PC-3 (cell line): ENCODE measurements at regions not wholly inside any gene's neighbourhood (a gene's known extent, or its start where the extent isn't known, plus 50 kb on each side); places are given as distances from the start of the nearest gene placed in this dataset.

Experiments used
- ATAC-seq: fragments of 200-7000 bp; cut with Tn5 transposase; 2 replicates; pipeline ENCODE4 v1.9.1; 2020; ENCODE audit warnings: mild to moderate bottlenecking, moderate library complexity
- BruUV-seq: library from RNA; stranded (reverse); fragments of 400-500 nt; replicated peaks from 2 replicates; lab custom pipeline; 2021; lab: Mats Ljungman, UMichigan
- CTCF ChIA-PET: fragments of 300-600 bp; sonication (Branson Sonifier 250); formaldehyde crosslinking; loops from one replicate; lab custom pipeline; 2022; ENCODE audit warnings: antibody characterized with exemption; lab: Charles Lee
- POLR2A ChIA-PET: fragments of 300-600 bp; sonication (Branson Sonifier 250); formaldehyde crosslinking; loops from one replicate; lab custom pipeline; 2022; ENCODE audit warnings: antibody characterized with exemption; ENCODE audit not compliant: unreplicated experiment; lab: Charles Lee
- DNase-seq: peaks from one replicate; pipeline ENCODE4 v3.0.0-alpha.2; 2015
- H2AFZ ChIP-seq: fragments of 300-600 bp; sonication (generic); 2 replicates; pipeline ENCODE4 v1.6.0; 2016; ENCODE audit warnings: antibody characterized with exemption, low read length
- H3F3A ChIP-seq: fragments of 300-600 bp; sonication (generic); one replicate; pipeline ENCODE4 v1.6.0; 2017; ENCODE audit warnings: antibody characterized with exemption, low read length, control low read depth, mild to moderate bottlenecking; ENCODE audit not compliant: unreplicated experiment
- H3K27ac ChIP-seq: fragments of 300-600 bp; sonication (generic); 2 replicates; pipeline ENCODE4 v1.5.1; 2016; ENCODE audit warnings: mild to moderate bottlenecking, low read length
- H3K27me3 ChIP-seq: fragments of 300-600 bp; sonication (generic); 2 replicates; pipeline ENCODE4 v1.6.1; 2016; ENCODE audit warnings: low read length, mixed read lengths
- H3K36me3 ChIP-seq: fragments of 300-600 bp; sonication (generic); 2 replicates; pipeline ENCODE4 v1.6.1; 2016; ENCODE audit warnings: low read depth, mixed run types, low read length, mixed read lengths
- H3K4me1 ChIP-seq: fragments of 300-600 bp; sonication (generic); 2 replicates; pipeline ENCODE4 v1.5.1; 2016; ENCODE audit warnings: low read length; ENCODE audit not compliant: insufficient read depth
- H3K4me2 ChIP-seq: fragments of 300-600 bp; sonication (generic); 2 replicates; pipeline ENCODE4 v1.6.0; 2016; ENCODE audit warnings: low read length
- H3K4me3 ChIP-seq: fragments of 300-600 bp; sonication (generic); 2 replicates; pipeline ENCODE4 v1.5.1; 2016; ENCODE audit warnings: mild to moderate bottlenecking, low read length, mixed read lengths
- H3K79me2 ChIP-seq: fragments of 300-600 bp; sonication (generic); 2 replicates; pipeline ENCODE4 v1.6.1; 2017; ENCODE audit warnings: low read length, mixed read lengths
- H3K9ac ChIP-seq: fragments of 300-600 bp; sonication (generic); 2 replicates; pipeline ENCODE4 v1.6.0; 2016; ENCODE audit warnings: mild to moderate bottlenecking, low read length
- H3K9me2 ChIP-seq: fragments of 300-600 bp; sonication (generic); replicated peaks from 2 replicates; pipeline ENCODE4 v1.6.1; 2016; ENCODE audit warnings: mixed run types, low read length, mixed read lengths
- H3K9me3 ChIP-seq: fragments of 300-600 bp; sonication (generic); 2 replicates; pipeline ENCODE4 v1.6.1; 2016; ENCODE audit warnings: low read length, mixed read lengths
- H4K20me1 ChIP-seq: fragments of 300-600 bp; sonication (generic); 2 replicates; pipeline ENCODE4 v1.6.1; 2016; ENCODE audit warnings: low read length, mixed read lengths
- EZH2 ChIP-seq: fragments of 300-600 bp; sonication (generic); IDR thresholded peaks from one replicate; pipeline ENCODE4 v1.6.1; 2017; ENCODE audit warnings: antibody characterized with exemption, mild to moderate bottlenecking, low read length; ENCODE audit not compliant: unreplicated experiment
- EZH2phosphoT487 ChIP-seq: fragments of 300-600 bp; sonication (generic); IDR thresholded peaks from 2 replicates; pipeline ENCODE4 v1.6.1; 2018; ENCODE audit warnings: mild to moderate bottlenecking, antibody characterized with exemption, low read length, borderline replicate concordance
- intact Hi-C: fragments of 100-400 bp; cut with micrococcal nuclease; formaldehyde crosslinking; loops from 2 replicates; pipeline ENCODE4 v1.9.0; 2023
- TF ChIP-seq, protein P1 (sequence below): fragments of 300-600 bp; sonication (generic); conservative IDR thresholded peaks from 2 replicates; pipeline ENCODE4 v1.5.1; 2017; ENCODE audit warnings: antibody characterized with exemption, low read depth, mild to moderate bottlenecking, low read length

DNA sequence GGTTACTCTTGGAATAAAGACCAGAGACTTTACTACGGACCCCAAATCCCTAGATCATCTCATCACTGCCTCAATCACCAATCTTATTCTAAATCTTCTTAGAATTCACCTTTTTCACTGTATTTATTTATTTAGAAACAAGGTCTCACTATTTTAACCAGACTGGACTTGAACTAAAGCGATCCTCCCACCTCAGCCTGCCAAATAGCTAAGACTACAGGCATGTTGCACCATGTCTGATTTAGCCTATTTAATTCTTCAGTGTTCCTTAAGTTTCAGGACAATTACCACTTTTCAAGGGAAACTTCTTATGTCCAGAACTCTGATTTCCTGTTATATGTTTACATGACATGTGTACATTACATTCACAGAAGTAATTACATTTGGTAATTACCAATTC is 238.0 kb upstream of the COL8A1 start:
- H3K4me2 ChIP-seq, result no peak overlapping the region
- no TSS peak for BruUV-seq
- no peaks in the 10 kb centered on the region for H3K27me3 ChIP-seq
- intact Hi-C loops, result loop anchor here (5.0 kb wide), 1 partner anchor 347 kb away; no protein-coding TSS in a partner anchor
- no peak overlapping the region for H3K27ac ChIP-seq
- no peak for ATAC-seq
- peaks cover 6% of the 10 kb centered on the region; the same call in 1 of the 2 replicates for H3K4me1 ChIP-seq
- TF ChIP-seq EZH2 (no peak), EZH2phosphoT487 (no peak)
- TF ChIP-seq, protein P1, sequence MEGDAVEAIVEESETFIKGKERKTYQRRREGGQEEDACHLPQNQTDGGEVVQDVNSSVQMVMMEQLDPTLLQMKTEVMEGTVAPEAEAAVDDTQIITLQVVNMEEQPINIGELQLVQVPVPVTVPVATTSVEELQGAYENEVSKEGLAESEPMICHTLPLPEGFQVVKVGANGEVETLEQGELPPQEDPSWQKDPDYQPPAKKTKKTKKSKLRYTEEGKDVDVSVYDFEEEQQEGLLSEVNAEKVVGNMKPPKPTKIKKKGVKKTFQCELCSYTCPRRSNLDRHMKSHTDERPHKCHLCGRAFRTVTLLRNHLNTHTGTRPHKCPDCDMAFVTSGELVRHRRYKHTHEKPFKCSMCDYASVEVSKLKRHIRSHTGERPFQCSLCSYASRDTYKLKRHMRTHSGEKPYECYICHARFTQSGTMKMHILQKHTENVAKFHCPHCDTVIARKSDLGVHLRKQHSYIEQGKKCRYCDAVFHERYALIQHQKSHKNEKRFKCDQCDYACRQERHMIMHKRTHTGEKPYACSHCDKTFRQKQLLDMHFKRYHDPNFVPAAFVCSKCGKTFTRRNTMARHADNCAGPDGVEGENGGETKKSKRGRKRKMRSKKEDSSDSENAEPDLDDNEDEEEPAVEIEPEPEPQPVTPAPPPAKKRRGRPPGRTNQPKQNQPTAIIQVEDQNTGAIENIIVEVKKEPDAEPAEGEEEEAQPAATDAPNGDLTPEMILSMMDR, result no peak
- POLR2A ChIA-PET, result no interaction called here
- no peak overlapping the region for H3K4me3 ChIP-seq
- H3K9me2 ChIP-seq, result no peaks in the 10 kb centered on the region
- no peak for DNase-seq
- H4K20me1 ChIP-seq, result no peaks in the 10 kb centered on the region
- H2AFZ ChIP-seq, result no peak overlapping the region
- CTCF ChIA-PET, result no interaction called here
- no peaks in the 10 kb centered on the region for H3K79me2 ChIP-seq
- peaks cover 3% of the 10 kb centered on the region; the same call in 1 of the 2 replicates for H3K36me3 ChIP-seq
- no peak overlapping the region for H3K9ac ChIP-seq
- H3K9me3 ChIP-seq, result peaks cover 12% of the 10 kb centered on the region; the same call in 1 of the 2 replicates
- H3F3A ChIP-seq, result no peaks in the 10 kb centered on the region

DNA sequence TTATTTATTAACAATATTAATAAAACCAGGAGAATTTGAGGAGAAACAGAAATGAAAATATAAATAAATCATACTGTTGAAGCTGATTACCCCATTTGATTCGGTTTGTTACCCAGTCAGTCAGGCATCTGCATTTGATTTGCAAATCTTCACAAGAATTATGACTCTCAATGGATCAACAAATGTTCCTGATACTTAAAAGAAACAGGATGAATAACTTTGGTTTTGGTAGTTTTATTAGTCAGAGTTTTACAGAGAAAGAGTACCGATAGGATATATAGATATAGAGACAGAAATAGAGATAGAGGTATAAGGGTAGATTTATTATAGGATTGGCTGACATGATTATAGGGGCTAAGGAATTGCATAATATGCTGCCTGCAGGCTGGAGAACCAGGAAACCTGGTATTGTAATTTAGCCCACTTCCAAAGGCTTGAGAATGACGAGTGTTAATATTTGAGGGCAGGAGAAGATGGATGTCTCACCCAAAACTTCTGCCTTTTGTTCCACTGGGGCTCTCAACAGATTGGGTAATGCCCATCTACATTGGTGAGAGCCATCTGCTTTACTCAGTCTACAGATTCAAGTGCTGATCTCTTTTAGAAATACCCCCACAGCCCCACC is 241.6 kb upstream of the COL8A1 start:
- Histone ChIP-seq H3K9me2 (no peaks in the 10 kb centered on the region), H3K27me3 (no peaks in the 10 kb centered on the region), H3K4me2 (no peak overlapping the region), H3K9me3 (peaks cover 12% of the 10 kb centered on the region; the same call in 1 of the 2 replicates), H3K27ac (no peak overlapping the region), H3F3A (no peaks in the 10 kb centered on the region), H4K20me1 (no peaks in the 10 kb centered on the region), H2AFZ (no peak overlapping the region), H3K4me1 (peaks cover 17% of the 10 kb centered on the region; the same call in 1 of the 2 replicates), H3K4me3 (no peak overlapping the region), H3K9ac (no peak overlapping the region), H3K36me3 (peaks cover 3% of the 10 kb centered on the region; the same call in 1 of the 2 replicates), H3K79me2 (no peaks in the 10 kb centered on the region)
- TF ChIP-seq, protein P1, result no peak
- TF ChIP-seq EZH2phosphoT487, result no peak
- no peak for TF ChIP-seq EZH2
- intact Hi-C loops, result loop anchor here (5.0 kb wide), 1 partner anchor 149 kb away; no protein-coding TSS in a partner anchor
- ATAC-seq, result no peak
- no peak for DNase-seq
- ChIA-PET CTCF (no interaction called here), POLR2A (no interaction called here)
- no TSS peak for BruUV-seq
